ENCODE measurements at regions not wholly inside any gene's neighbourhood (a gene's known extent, or its start where the extent isn't known, plus 50 kb on each side); places are given as distances from the start of the nearest gene placed in this dataset.

DNA sequence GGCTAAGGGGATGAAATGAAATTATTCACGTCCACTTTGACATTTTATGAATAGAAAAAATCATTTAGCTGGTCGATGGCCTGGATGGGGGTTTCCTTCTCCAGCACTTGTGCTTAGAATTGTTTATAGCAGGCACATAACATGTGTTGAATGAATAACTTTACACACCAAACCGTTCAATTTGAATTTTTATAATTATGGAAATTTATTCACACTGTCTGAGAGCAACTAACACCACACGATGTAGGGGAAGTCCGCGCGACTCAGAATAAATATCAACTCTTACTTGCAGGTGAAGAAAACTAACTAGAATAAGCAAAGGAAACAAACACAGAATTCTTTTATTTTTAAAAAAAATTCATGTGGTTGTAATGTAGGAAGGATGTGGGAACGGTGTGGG lies 81.3 kb downstream of the MINAR1 start:
- no peak for DNase-seq (ENCODE audit: low spot score)
- Histone ChIP-seq H3K9ac (ENCODE audit: low read depth in 1 of 2, low read length in 2 of 2) (no peak overlapping the region), H3K9me3 (ENCODE audit: control insufficient read depth in 4 of 4, low read length in 3 of 4) (no peaks in the 10 kb centered on the region), H3K27ac (ENCODE audit: low read depth in 1 of 2, low read length in 2 of 2) (no peak overlapping the region), H3K4me1 (ENCODE audit: control insufficient read depth in 4 of 4, insufficient read depth in 4 of 4, low read length in 3 of 4) (peaks cover 0 to 2% (median 0%) of the 10 kb centered on the region in 4 donors), H3K36me3 (ENCODE audit: control insufficient read depth in 4 of 4, insufficient read depth in 3 of 4, low read depth in 1 of 4, low read length in 3 of 4) (no peaks in the 10 kb centered on the region), H3K27me3 (ENCODE audit: control insufficient read depth in 4 of 4, insufficient read depth in 4 of 4, low read length in 3 of 4) (no peaks in the 10 kb centered on the region), H3K4me3 (ENCODE audit: low read depth in 1 of 3, low read length in 3 of 3) (no peak overlapping the region)
- TF ChIP-seq RXRA (IDR thresholded peaks at IDR 0.05): no peak
- TF ChIP-seq, protein P1, sequence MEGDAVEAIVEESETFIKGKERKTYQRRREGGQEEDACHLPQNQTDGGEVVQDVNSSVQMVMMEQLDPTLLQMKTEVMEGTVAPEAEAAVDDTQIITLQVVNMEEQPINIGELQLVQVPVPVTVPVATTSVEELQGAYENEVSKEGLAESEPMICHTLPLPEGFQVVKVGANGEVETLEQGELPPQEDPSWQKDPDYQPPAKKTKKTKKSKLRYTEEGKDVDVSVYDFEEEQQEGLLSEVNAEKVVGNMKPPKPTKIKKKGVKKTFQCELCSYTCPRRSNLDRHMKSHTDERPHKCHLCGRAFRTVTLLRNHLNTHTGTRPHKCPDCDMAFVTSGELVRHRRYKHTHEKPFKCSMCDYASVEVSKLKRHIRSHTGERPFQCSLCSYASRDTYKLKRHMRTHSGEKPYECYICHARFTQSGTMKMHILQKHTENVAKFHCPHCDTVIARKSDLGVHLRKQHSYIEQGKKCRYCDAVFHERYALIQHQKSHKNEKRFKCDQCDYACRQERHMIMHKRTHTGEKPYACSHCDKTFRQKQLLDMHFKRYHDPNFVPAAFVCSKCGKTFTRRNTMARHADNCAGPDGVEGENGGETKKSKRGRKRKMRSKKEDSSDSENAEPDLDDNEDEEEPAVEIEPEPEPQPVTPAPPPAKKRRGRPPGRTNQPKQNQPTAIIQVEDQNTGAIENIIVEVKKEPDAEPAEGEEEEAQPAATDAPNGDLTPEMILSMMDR (IDR thresholded peaks at IDR 0.05; ENCODE audit: low read depth, low read length, missing input control): no peak
- TF ChIP-seq, protein P2, sequence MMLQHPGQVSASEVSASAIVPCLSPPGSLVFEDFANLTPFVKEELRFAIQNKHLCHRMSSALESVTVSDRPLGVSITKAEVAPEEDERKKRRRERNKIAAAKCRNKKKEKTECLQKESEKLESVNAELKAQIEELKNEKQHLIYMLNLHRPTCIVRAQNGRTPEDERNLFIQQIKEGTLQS (IDR thresholded peaks at IDR 0.05): no peak
- no peak for TF ChIP-seq EGR1 (IDR thresholded peaks at IDR 0.05; ENCODE audit: low read depth in 2 of 2)
- TF ChIP-seq, protein P3, sequence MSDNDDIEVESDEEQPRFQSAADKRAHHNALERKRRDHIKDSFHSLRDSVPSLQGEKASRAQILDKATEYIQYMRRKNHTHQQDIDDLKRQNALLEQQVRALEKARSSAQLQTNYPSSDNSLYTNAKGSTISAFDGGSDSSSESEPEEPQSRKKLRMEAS (IDR thresholded peaks at IDR 0.05): no peak
- no peak for TF ChIP-seq JUND (IDR thresholded peaks at IDR 0.05)
- no peak for TF ChIP-seq YY1 (IDR thresholded peaks at IDR 0.05)
- no peak for TF ChIP-seq NR2F2 (IDR thresholded peaks at IDR 0.05)
- TF ChIP-seq HNF4A (conservative IDR thresholded peaks at IDR 0.05): no peak
- TF ChIP-seq SP1 (IDR thresholded peaks at IDR 0.05): no peak
- TF ChIP-seq TAF1 (conservative IDR thresholded peaks at IDR 0.05): no peak
- TF ChIP-seq, protein P4, sequence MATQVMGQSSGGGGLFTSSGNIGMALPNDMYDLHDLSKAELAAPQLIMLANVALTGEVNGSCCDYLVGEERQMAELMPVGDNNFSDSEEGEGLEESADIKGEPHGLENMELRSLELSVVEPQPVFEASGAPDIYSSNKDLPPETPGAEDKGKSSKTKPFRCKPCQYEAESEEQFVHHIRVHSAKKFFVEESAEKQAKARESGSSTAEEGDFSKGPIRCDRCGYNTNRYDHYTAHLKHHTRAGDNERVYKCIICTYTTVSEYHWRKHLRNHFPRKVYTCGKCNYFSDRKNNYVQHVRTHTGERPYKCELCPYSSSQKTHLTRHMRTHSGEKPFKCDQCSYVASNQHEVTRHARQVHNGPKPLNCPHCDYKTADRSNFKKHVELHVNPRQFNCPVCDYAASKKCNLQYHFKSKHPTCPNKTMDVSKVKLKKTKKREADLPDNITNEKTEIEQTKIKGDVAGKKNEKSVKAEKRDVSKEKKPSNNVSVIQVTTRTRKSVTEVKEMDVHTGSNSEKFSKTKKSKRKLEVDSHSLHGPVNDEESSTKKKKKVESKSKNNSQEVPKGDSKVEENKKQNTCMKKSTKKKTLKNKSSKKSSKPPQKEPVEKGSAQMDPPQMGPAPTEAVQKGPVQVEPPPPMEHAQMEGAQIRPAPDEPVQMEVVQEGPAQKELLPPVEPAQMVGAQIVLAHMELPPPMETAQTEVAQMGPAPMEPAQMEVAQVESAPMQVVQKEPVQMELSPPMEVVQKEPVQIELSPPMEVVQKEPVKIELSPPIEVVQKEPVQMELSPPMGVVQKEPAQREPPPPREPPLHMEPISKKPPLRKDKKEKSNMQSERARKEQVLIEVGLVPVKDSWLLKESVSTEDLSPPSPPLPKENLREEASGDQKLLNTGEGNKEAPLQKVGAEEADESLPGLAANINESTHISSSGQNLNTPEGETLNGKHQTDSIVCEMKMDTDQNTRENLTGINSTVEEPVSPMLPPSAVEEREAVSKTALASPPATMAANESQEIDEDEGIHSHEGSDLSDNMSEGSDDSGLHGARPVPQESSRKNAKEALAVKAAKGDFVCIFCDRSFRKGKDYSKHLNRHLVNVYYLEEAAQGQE (IDR thresholded peaks at IDR 0.05): no peak
- no peak for TF ChIP-seq HNF4G (IDR thresholded peaks at IDR 0.05)
- no peak for TF ChIP-seq GABPA (IDR thresholded peaks at IDR 0.05 in 1 of 2, conservative IDR thresholded peaks at IDR 0.05 in 1 of 2)
- no peak for TF ChIP-seq RAD21 (IDR thresholded peaks at IDR 0.05)
- TF ChIP-seq, protein P5, sequence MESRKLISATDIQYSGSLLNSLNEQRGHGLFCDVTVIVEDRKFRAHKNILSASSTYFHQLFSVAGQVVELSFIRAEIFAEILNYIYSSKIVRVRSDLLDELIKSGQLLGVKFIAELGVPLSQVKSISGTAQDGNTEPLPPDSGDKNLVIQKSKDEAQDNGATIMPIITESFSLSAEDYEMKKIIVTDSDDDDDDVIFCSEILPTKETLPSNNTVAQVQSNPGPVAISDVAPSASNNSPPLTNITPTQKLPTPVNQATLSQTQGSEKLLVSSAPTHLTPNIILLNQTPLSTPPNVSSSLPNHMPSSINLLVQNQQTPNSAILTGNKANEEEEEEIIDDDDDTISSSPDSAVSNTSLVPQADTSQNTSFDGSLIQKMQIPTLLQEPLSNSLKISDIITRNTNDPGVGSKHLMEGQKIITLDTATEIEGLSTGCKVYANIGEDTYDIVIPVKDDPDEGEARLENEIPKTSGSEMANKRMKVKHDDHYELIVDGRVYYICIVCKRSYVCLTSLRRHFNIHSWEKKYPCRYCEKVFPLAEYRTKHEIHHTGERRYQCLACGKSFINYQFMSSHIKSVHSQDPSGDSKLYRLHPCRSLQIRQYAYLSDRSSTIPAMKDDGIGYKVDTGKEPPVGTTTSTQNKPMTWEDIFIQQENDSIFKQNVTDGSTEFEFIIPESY (IDR thresholded peaks at IDR 0.05): no peak
- no peak for TF ChIP-seq FOXA2 (IDR thresholded peaks at IDR 0.05)
- WGBS: 91% methylated on average over 8 of the region's 8 CpGs

DNA sequence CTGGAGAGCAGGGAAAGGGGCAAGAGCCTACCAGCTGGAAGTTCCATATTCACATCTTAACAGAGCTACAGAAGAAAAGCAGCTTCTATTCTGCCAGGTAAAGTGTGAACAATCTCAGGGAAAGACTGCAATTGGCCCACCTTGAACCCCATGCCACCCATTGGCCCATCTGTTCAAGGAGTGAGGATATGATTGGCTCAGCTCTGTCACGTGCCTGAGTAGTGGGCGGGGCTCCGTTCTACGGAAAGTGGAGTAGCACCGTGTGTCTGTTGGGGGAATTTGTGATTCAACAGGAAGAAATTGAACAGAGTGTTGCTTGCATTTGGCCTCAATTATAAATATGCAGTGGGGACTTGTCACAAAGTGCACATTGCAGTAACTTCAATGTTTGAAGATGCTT lies 81.8 kb downstream of the MINAR1 start:
- Histone ChIP-seq H3K9me3 (ENCODE audit: control insufficient read depth in 4 of 4, low read length in 3 of 4) (no peaks in the 10 kb centered on the region), H3K36me3 (ENCODE audit: control insufficient read depth in 4 of 4, insufficient read depth in 3 of 4, low read depth in 1 of 4, low read length in 3 of 4) (no peaks in the 10 kb centered on the region), H3K27me3 (ENCODE audit: control insufficient read depth in 4 of 4, insufficient read depth in 4 of 4, low read length in 3 of 4) (no peaks in the 10 kb centered on the region), H3K27ac (ENCODE audit: low read depth in 1 of 2, low read length in 2 of 2) (no peak overlapping the region), H3K9ac (ENCODE audit: low read depth in 1 of 2, low read length in 2 of 2) (no peak overlapping the region), H3K4me3 (ENCODE audit: low read depth in 1 of 3, low read length in 3 of 3) (no peak overlapping the region), H3K4me1 (ENCODE audit: control insufficient read depth in 4 of 4, insufficient read depth in 4 of 4, low read length in 3 of 4) (peaks cover 0 to 2% (median 0%) of the 10 kb centered on the region in 4 donors)
- DNase-seq (ENCODE audit: low spot score): no peak
- WGBS: 96% methylated on average over 5 of the region's 5 CpGs
- TF ChIP-seq, protein P4 (IDR thresholded peaks at IDR 0.05): no peak
- no peak for TF ChIP-seq TAF1 (conservative IDR thresholded peaks at IDR 0.05)
- TF ChIP-seq, protein P5 (IDR thresholded peaks at IDR 0.05): no peak
- TF ChIP-seq RXRA (IDR thresholded peaks at IDR 0.05): no peak
- TF ChIP-seq SP1 (IDR thresholded peaks at IDR 0.05): no peak
- TF ChIP-seq HNF4G (IDR thresholded peaks at IDR 0.05): no peak
- TF ChIP-seq, protein P2 (IDR thresholded peaks at IDR 0.05): no peak
- TF ChIP-seq NR2F2 (IDR thresholded peaks at IDR 0.05): no peak
- no peak for TF ChIP-seq RAD21 (IDR thresholded peaks at IDR 0.05)

All from liver (tissue), 8 donors.